SK-N-SH treated with all-trans-retinoic acid at 6 μM for 48 hours (cell line): ENCODE measurements at regions not wholly inside any gene's neighbourhood (a gene's known extent, or its start where the extent isn't known, plus 50 kb on each side); places are given as distances from the start of the nearest gene placed in this dataset.

ENCODE experiments used
- ISL1 ChIP-seq: fragments of 250-450 bp; sonication (Bioruptor Pico); IDR thresholded peaks from 2 replicates; pipeline ENCODE4 v2.1.2; 2022; ENCODE audit warnings: mild to moderate bottlenecking, moderate library complexity
- TCF4 ChIP-seq: fragments of 250-450 bp; sonication (Bioruptor Pico); IDR thresholded peaks from 2 replicates; pipeline ENCODE4 v1.8.0; 2021; ENCODE audit warnings: mild to moderate bottlenecking, moderate library complexity, borderline replicate concordance
- ZNF565 ChIP-seq: fragments of 450-650 bp; formaldehyde crosslinking; conservative IDR thresholded peaks from 2 replicates; pipeline ENCODE4 v1.5.0; 2020; ENCODE audit warnings: low read depth, mild to moderate bottlenecking, moderate library complexity

DNA sequence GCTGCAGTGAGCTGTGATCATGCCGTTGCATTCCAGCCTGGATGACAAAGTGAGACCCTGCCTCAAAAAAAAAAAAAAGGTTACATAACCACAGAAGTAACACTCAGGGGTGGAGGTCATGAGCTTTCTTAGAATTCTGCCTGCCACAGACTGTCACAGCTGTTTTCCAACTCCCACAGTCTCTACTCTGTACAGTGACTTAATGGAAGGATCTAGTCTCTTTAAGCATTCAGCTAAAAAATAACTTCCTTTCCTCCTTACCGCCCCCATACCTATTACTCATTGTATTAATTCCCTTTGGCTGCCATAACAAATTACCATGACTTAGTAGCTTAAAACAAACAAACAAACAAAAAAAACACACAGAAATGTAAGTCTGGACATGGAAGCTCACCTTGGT is 99.6 kb upstream of the UBE2E1 start:
- TF ChIP-seq TCF4 (CRISPR knock-in tag) (no peak), ISL1 (CRISPR knock-in tag) (no peak), ZNF565 (CRISPR knock-in tag) (no peak)
